HepG2 (cell line): ENCODE measurements at regions not wholly inside any gene's neighbourhood (a gene's known extent, or its start where the extent isn't known, plus 50 kb on each side); places are given as distances from the start of the nearest gene placed in this dataset.

Experiments used
- ATAC-seq: fragments of 200-7000 bp; cut with Tn5 transposase; 3 replicates; pipeline ENCODE4 v1.9.1; 2020; ENCODE audit warnings: mild to moderate bottlenecking, moderate library complexity
- BruUV-seq: library from RNA; stranded (reverse); fragments of 400-500 nt; replicated peaks from 2 replicates; lab custom pipeline; 2021; lab: Mats Ljungman, UMichigan
- CTCF ChIA-PET: fragments of 300-600 bp; formaldehyde crosslinking; extraction: SDS; loops from one replicate; lab custom pipeline; 2021; ENCODE audit warnings: low total read pairs, inconsistent platforms, low intra/inter-chr PET ratio; lab: Yijun Ruan, JAX
- POLR2A ChIA-PET: fragments of 350-600 bp; sonication (Branson Sonifier 250); formaldehyde crosslinking; loops from one replicate; lab custom pipeline; 2020; ENCODE audit warnings: antibody characterized with exemption, inconsistent platforms; lab: Yijun Ruan, JAX
- DNase-seq: peaks from one replicate; pipeline ENCODE4 v3.0.0-alpha.2; 2015; ENCODE audit warnings: low spot score
- FAIRE-seq: peaks from 3 replicates; lab custom pipeline; 2011; peaks lifted over from hg19 to GRCh38; lab: Jason Lieb, UNC
- H2AFZ ChIP-seq: one replicate; pipeline ENCODE4 v1.6.1; 2011; ENCODE audit warnings: low read length, inconsistent platforms
- H3K27ac ChIP-seq: fragments of 300-600 bp; 3 replicates; pipeline ENCODE4 v1.8.0; 2011; ENCODE audit warnings: mixed run types, mild to moderate bottlenecking, mixed read lengths, low read length, inconsistent platforms; ENCODE audit not compliant: insufficient read depth; ENCODE audit errors: extremely low read length
- H3K27me3 ChIP-seq, 2 experiments: fragments of 200-600 bp in 1 of 2; 2 replicates in 1 of 2; 3 replicates in 1 of 2; pipeline versions ENCODE4 v1.6.0 to v1.8.0; 2011; ENCODE audit warnings: low read length in 2 of 2, mild to moderate bottlenecking in 2 of 2, moderate library complexity in 2 of 2, inconsistent platforms in 1 of 2; ENCODE audit not compliant: insufficient read depth in 2 of 2, control insufficient read depth in 1 of 2
- H3K36me3 ChIP-seq, 2 experiments: fragments of 200-600 bp in 1 of 2; replicated peaks in 1 of 2; 2 replicates in 1 of 2; 3 replicates in 1 of 2; pipeline versions ENCODE4 v1.5.1 to v1.8.0; 2011; ENCODE audit warnings: low read length in 2 of 2, inconsistent platforms in 1 of 2; ENCODE audit not compliant: insufficient read depth in 2 of 2, control insufficient read depth in 1 of 2
- H3K4me1 ChIP-seq: 2 replicates; pipeline ENCODE4 v1.5.1; 2012; ENCODE audit warnings: low read length, inconsistent platforms; ENCODE audit not compliant: insufficient read depth
- H3K4me2 ChIP-seq: 2 replicates; pipeline ENCODE4 v1.6.0; 2011; ENCODE audit warnings: low read depth, low read length, inconsistent platforms
- H3K4me3 ChIP-seq, 3 experiments: fragments of 200-600 bp in 1 of 3; sonication (generic), shearing (Covaris generic) in 1 of 3; replicated peaks in 1 of 3; 2 replicates each; pipeline ENCODE4 v1.5.1; 2011 to 2016; ENCODE audit warnings: low read length in 3 of 3, inconsistent platforms in 2 of 3, low read depth in 2 of 3, mild to moderate bottlenecking in 2 of 3, control low read depth in 1 of 3, mixed read lengths in 1 of 3; ENCODE audit not compliant: insufficient read depth in 1 of 3
- H3K79me2 ChIP-seq: one replicate; pipeline ENCODE4 v1.6.1; 2011; ENCODE audit warnings: low read length, inconsistent platforms; ENCODE audit not compliant: insufficient read depth
- H3K9ac ChIP-seq: 2 replicates; pipeline ENCODE4 v1.6.0; 2011; ENCODE audit warnings: mild to moderate bottlenecking, low read depth, low read length, inconsistent platforms; ENCODE audit not compliant: insufficient read depth
- H3K9me3 ChIP-seq: 2 replicates; pipeline ENCODE4 v1.5.1; 2012; ENCODE audit warnings: mild to moderate bottlenecking, low read length
- H4K20me1 ChIP-seq: 2 replicates; pipeline ENCODE4 v1.6.0; 2011; ENCODE audit warnings: inconsistent platforms, mild to moderate bottlenecking, low read length, moderate library complexity; ENCODE audit not compliant: insufficient read depth
- EP300 ChIP-seq, 3 experiments: sonication (generic) in 1 of 3; formaldehyde crosslinking in 1 of 3; IDR thresholded peaks; 2 replicates each; pipeline versions ENCODE4 v1.5.1 to v1.6.1; 2011 to 2020; ENCODE audit warnings: low read depth in 2 of 3, low read length in 2 of 3, borderline replicate concordance in 1 of 3, improper control_type of control experiment in 1 of 3, mild to moderate bottlenecking in 1 of 3, missing genetic modification reagents in 1 of 3, moderate library complexity in 1 of 3
- KDM3A ChIP-seq: IDR thresholded peaks from 2 replicates; pipeline ENCODE4 v1.6.1; 2018; ENCODE audit warnings: low read depth, missing compliant biosample characterization
- KLF6 ChIP-seq: IDR thresholded peaks from 2 replicates; pipeline ENCODE4 v1.8.0; 2016; ENCODE audit warnings: missing biosample characterization, missing genetic modification reagents
- PAX8 ChIP-seq: sonication (generic); formaldehyde crosslinking; IDR thresholded peaks from 2 replicates; pipeline ENCODE4 v1.8.0; 2022; ENCODE audit warnings: mild to moderate bottlenecking, missing genetic modification reagents, borderline replicate concordance
- RCOR2 ChIP-seq: IDR thresholded peaks from 2 replicates; pipeline ENCODE4 v1.6.1; 2016; ENCODE audit warnings: missing biosample characterization, missing genetic modification reagents
- SOX5 ChIP-seq: IDR thresholded peaks from 2 replicates; pipeline ENCODE4 v1.6.1; 2016; ENCODE audit warnings: borderline replicate concordance
- SRSF9 ChIP-seq: fragments of 200-400 bp; formaldehyde crosslinking; IDR thresholded peaks from 2 replicates; pipeline ENCODE4 v1.6.1; 2018; ENCODE audit warnings: borderline replicate concordance, mild to moderate bottlenecking, low read depth, low read length; ENCODE audit not compliant: insufficient read depth, poor library complexity, severe bottlenecking
- ZBTB7B ChIP-seq: sonication (generic); formaldehyde crosslinking; IDR thresholded peaks from 2 replicates; pipeline ENCODE4 v1.4.0; 2020; ENCODE audit warnings: missing genetic modification reagents
- ZNF281 ChIP-seq: sonication (generic); formaldehyde crosslinking; IDR thresholded peaks from 2 replicates; pipeline ENCODE4 v1.4.0; 2020; ENCODE audit warnings: missing genetic modification reagents, borderline replicate concordance
- ZNF777 ChIP-seq: sonication (generic); formaldehyde crosslinking; IDR thresholded peaks from 2 replicates; pipeline ENCODE4 v1.4.0; 2020; ENCODE audit warnings: missing genetic modification reagents
- WGBS: methylation state at CpG from one replicate; pipeline ENCODE4 v1.1.6; 2017; ENCODE audit warnings: low lambda C conversion rate; 5-methylcytosine and 5-hydroxymethylcytosine counted together
- in situ Hi-C: cut with HindIII; loops from 2 replicates; pipeline ENCODE4 v1.10.0; 2017; ENCODE audit warnings: low pct_unique_long_range_greater_than_20kb; ENCODE audit not compliant: extremely low pct_ligation_motif_present
- intact Hi-C: fragments of 100-400 bp; cut with micrococcal nuclease; formaldehyde crosslinking; loops from one replicate; pipeline ENCODE4 v1.10.0; 2022; ENCODE audit not compliant: unreplicated experiment
- TF ChIP-seq, protein P1 (sequence below): sonication (generic); formaldehyde crosslinking; IDR thresholded peaks from 2 replicates; pipeline ENCODE4 v1.4.0; 2020; ENCODE audit warnings: mild to moderate bottlenecking, missing genetic modification reagents

DNA sequence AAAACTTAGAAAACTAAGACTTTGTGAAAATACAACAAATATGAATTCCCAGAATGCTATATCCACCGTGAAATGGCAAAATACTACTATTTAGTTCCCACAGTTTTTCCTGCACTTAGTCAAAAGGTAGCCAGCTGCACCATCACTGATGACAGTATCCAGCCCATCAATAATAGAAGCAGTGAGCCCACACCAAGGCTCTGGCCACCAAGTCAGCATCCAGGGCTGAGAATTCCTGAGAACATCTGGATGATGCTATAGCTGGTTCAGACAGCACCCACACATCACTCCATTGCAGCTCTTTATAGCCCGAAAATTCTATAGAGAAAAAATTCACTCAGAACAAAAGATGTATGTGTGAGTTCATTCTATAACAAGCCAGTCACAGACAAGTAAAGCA lies 159.1 kb upstream of the SPATS2L start (continued):
- TF ChIP-seq, protein P1, sequence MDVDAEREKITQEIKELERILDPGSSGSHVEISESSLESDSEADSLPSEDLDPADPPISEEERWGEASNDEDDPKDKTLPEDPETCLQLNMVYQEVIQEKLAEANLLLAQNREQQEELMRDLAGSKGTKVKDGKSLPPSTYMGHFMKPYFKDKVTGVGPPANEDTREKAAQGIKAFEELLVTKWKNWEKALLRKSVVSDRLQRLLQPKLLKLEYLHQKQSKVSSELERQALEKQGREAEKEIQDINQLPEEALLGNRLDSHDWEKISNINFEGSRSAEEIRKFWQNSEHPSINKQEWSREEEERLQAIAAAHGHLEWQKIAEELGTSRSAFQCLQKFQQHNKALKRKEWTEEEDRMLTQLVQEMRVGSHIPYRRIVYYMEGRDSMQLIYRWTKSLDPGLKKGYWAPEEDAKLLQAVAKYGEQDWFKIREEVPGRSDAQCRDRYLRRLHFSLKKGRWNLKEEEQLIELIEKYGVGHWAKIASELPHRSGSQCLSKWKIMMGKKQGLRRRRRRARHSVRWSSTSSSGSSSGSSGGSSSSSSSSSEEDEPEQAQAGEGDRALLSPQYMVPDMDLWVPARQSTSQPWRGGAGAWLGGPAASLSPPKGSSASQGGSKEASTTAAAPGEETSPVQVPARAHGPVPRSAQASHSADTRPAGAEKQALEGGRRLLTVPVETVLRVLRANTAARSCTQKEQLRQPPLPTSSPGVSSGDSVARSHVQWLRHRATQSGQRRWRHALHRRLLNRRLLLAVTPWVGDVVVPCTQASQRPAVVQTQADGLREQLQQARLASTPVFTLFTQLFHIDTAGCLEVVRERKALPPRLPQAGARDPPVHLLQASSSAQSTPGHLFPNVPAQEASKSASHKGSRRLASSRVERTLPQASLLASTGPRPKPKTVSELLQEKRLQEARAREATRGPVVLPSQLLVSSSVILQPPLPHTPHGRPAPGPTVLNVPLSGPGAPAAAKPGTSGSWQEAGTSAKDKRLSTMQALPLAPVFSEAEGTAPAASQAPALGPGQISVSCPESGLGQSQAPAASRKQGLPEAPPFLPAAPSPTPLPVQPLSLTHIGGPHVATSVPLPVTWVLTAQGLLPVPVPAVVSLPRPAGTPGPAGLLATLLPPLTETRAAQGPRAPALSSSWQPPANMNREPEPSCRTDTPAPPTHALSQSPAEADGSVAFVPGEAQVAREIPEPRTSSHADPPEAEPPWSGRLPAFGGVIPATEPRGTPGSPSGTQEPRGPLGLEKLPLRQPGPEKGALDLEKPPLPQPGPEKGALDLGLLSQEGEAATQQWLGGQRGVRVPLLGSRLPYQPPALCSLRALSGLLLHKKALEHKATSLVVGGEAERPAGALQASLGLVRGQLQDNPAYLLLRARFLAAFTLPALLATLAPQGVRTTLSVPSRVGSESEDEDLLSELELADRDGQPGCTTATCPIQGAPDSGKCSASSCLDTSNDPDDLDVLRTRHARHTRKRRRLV (CRISPR knock-in tag): no peak

- FAIRE-seq (no peak), ATAC-seq (no peak), DNase-seq (no peak)
- Histone ChIP-seq H3K27me3 (no peaks in the 10 kb centered on the region), H3K36me3 (no peaks in the 10 kb centered on the region), H3K9ac (no peak overlapping the region), H3K4me3 (no peak overlapping the region), H2AFZ (no peak overlapping the region), H4K20me1 (no peaks in the 10 kb centered on the region), H3K9me3 (peaks cover 25% of the 10 kb centered on the region), H3K27ac (no peak overlapping the region), H3K4me2 (no peak overlapping the region), H3K79me2 (no peaks in the 10 kb centered on the region), H3K4me1 (peaks cover 15% of the 10 kb centered on the region; the same call in 1 of the 2 replicates)
- intact Hi-C loops: no loop called here
- in situ Hi-C loops: no loop called here
- POLR2A ChIA-PET: no interaction called here
- WGBS: 44% methylated on average over 2 of the region's 2 CpGs
- TF ChIP-seq EP300 (IDR thresholded peaks at IDR 0.05; ENCODE audit: low read depth in 2 of 2, low read length in 2 of 2) (no peak), EP300 (CRISPR knock-in tag; IDR thresholded peaks at IDR 0.05; ENCODE audit: borderline replicate concordance) (no peak), PAX8 (CRISPR knock-in tag) (no peak), RCOR2 (CRISPR knock-in tag) (no peak), SRSF9 (no peak), ZBTB7B (CRISPR knock-in tag) (no peak), ZNF281 (no peak), SOX5 (no peak), ZNF777 (no peak), KLF6 (no peak), KDM3A (CRISPR knock-in tag) (no peak)
- CTCF ChIA-PET: no interaction called here
- no TSS peak for BruUV-seq
Measured at GRCh38 chr2:200148366-200148765, 158.1 kb upstream of the SPATS2L start.
